Thyroid gland (tissue), 4 donors: ENCODE measurements at regions not wholly inside any gene's neighbourhood (a gene's known extent, or its start where the extent isn't known, plus 50 kb on each side); places are given as distances from the start of the nearest gene placed in this dataset.

ENCODE experiments used
- POLR2A ChIP-seq, 2 donors: fragments of 450-650 bp; IDR thresholded peaks; one replicate each; pipeline ENCODE4 v1.6.1; 2017; ENCODE audit warnings: antibody characterized with exemption in 2 of 2, mild to moderate bottlenecking in 2 of 2, moderate library complexity in 1 of 2
- TF ChIP-seq, protein P1 (sequence below), 6 experiments: fragments of 200-600 bp in 3 of 6; fragments of 450-650 bp in 3 of 6; sonication (generic) in 3 of 6; IDR thresholded peaks; one replicate each; pipeline ENCODE4 v1.5.1; 2016 to 2019; ENCODE audit warnings: antibody characterized with exemption in 6 of 6, mild to moderate bottlenecking in 2 of 6, inconsistent platforms in 1 of 6, moderate library complexity in 1 of 6

DNA sequence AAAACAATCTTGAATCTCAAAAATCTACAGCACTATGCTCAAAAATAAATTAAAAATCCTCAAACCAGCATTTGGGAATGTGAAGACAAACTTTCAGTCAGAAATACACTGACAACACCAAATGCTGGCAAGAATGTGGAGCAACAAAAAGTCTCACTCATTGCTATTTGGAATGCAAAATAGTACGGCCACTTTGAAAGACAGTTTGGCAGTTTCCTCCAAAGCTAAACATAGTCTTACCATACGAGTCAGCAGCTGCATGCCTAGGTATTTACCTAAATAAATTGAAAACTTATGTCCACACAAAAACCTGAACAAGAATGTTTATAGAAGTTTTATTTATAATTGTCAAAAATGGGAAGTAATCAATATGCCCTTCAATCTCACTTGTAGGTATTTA, 904.2 kb upstream of the LRRC4C start:
- TF ChIP-seq, protein P1, sequence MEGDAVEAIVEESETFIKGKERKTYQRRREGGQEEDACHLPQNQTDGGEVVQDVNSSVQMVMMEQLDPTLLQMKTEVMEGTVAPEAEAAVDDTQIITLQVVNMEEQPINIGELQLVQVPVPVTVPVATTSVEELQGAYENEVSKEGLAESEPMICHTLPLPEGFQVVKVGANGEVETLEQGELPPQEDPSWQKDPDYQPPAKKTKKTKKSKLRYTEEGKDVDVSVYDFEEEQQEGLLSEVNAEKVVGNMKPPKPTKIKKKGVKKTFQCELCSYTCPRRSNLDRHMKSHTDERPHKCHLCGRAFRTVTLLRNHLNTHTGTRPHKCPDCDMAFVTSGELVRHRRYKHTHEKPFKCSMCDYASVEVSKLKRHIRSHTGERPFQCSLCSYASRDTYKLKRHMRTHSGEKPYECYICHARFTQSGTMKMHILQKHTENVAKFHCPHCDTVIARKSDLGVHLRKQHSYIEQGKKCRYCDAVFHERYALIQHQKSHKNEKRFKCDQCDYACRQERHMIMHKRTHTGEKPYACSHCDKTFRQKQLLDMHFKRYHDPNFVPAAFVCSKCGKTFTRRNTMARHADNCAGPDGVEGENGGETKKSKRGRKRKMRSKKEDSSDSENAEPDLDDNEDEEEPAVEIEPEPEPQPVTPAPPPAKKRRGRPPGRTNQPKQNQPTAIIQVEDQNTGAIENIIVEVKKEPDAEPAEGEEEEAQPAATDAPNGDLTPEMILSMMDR (IDR thresholded peaks at IDR 0.05): no peak
- TF ChIP-seq POLR2A (IDR thresholded peaks at IDR 0.05): no peak
